ENCODE measurements at regions not wholly inside any gene's neighbourhood (a gene's known extent, or its start where the extent isn't known, plus 50 kb on each side); places are given as distances from the start of the nearest gene placed in this dataset.
"Not testable (repeated sequence)": the region's sequence is repeated elsewhere in the genome, so short reads cannot be mapped to it uniquely, and the experiment has no call there.

GRCh38 chr14:105636935-105637334 is 110.6 kb downstream of the TMEM121 start:
- no peak for DNase-seq (ENCODE audit: low read depth in 2 of 2)

GRCh38 chr14:105637345-105637744 is 111.0 kb downstream of the TMEM121 start:
- DNase-seq (ENCODE audit: low read depth in 2 of 2) = not testable (repeated sequence)

GRCh38 chr14:105639969-105640931 is 113.9 kb downstream of the TMEM121 start:
- not testable (repeated sequence) for DNase-seq (ENCODE audit: low read depth in 2 of 2)

GRCh38 chr14:105641075-105641937 is 114.9 kb downstream of the TMEM121 start:
- DNase-seq (ENCODE audit: low read depth in 2 of 2) = no peak

- not testable (repeated sequence) for DNase-seq (ENCODE audit: low read depth in 2 of 2)
Observed at GRCh38 chr14:105641951-105642350, 115.6 kb downstream of the TMEM121 start.

GRCh38 chr14:105642486-105642885 is 116.1 kb downstream of the TMEM121 start:
- DNase-seq (ENCODE audit: low read depth in 2 of 2) = not testable (repeated sequence)

GRCh38 chr14:105643406-105644052 is 117.1 kb downstream of the TMEM121 start:
- not testable (repeated sequence) for DNase-seq (ENCODE audit: low read depth in 2 of 2)

- DNase-seq (ENCODE audit: low read depth in 2 of 2) = not testable (repeated sequence)
Observed at GRCh38 chr14:105644053-105644435, 117.7 kb downstream of the TMEM121 start.

- DNase-seq (ENCODE audit: low read depth in 2 of 2) = not testable (repeated sequence)
Observed at GRCh38 chr14:105644457-105644856, 118.1 kb downstream of the TMEM121 start.

GRCh38 chr14:105644891-105645290 is 118.5 kb downstream of the TMEM121 start:
- DNase-seq (ENCODE audit: low read depth in 2 of 2) = not testable (repeated sequence)

- DNase-seq (ENCODE audit: low read depth in 2 of 2) = not testable (repeated sequence)
Observed at GRCh38 chr14:105645389-105645788, 119.0 kb downstream of the TMEM121 start.

GRCh38 chr14:105646175-105646574 is 119.8 kb downstream of the TMEM121 start:
- DNase-seq (ENCODE audit: low read depth in 2 of 2) = no peak

- not testable (repeated sequence) for DNase-seq (ENCODE audit: low read depth in 2 of 2)
Observed at GRCh38 chr14:105646711-105647281, 120.4 kb downstream of the TMEM121 start.

- DNase-seq (ENCODE audit: low read depth in 2 of 2) = not testable (repeated sequence)
Observed at GRCh38 chr14:105647426-105647783, 121.0 kb downstream of the TMEM121 start.

GRCh38 chr14:105647784-105648608 is 121.6 kb downstream of the TMEM121 start:
- DNase-seq (ENCODE audit: low read depth in 2 of 2) = no peak

GRCh38 chr14:105648609-105649535 is 122.5 kb downstream of the TMEM121 start:
- DNase-seq (ENCODE audit: low read depth in 2 of 2) = not testable (repeated sequence)

GRCh38 chr14:105652317-105652716 is 125.9 kb downstream of the TMEM121 start:
- not testable (repeated sequence) for DNase-seq (ENCODE audit: low read depth in 2 of 2)

- not testable (repeated sequence) for DNase-seq (ENCODE audit: low read depth in 2 of 2)
Observed at GRCh38 chr14:105653921-105654320, 127.5 kb downstream of the TMEM121 start.

GRCh38 chr14:105659255-105659654 is 132.9 kb downstream of the TMEM121 start:
- not testable (repeated sequence) for DNase-seq (ENCODE audit: low read depth in 2 of 2)
